Adrenal gland (tissue), 9 donors: ENCODE measurements at regions not wholly inside any gene's neighbourhood (a gene's known extent, or its start where the extent isn't known, plus 50 kb on each side); places are given as distances from the start of the nearest gene placed in this dataset.

Experiments used
- DNase-seq, 7 donors: peaks; one replicate each; pipeline ENCODE4 v3.0.0-alpha.2; 2019 to 2020
- H3K27ac ChIP-seq, 5 donors: fragments of 200-600 bp; sonication (generic) in 4 of 5; 1 replicate in 3 of 5; 2 replicates in 2 of 5; pipeline versions ENCODE4 v1.5.1 to v1.8.0; 2016 to 2020; ENCODE audit warnings: mild to moderate bottlenecking in 1 of 5
- H3K27me3 ChIP-seq: fragments of 200-600 bp; 2 replicates; pipeline ENCODE4 v1.8.0; 2021
- H3K36me3 ChIP-seq, 2 donors: fragments of 200-600 bp; replicated peaks in 1 of 2; 1 replicate in 1 of 2; 2 replicates in 1 of 2; pipeline versions ENCODE4 v1.5.1 to v1.8.0; 2018 to 2022
- H3K4me1 ChIP-seq, 2 donors: fragments of 200-600 bp; replicated peaks in 1 of 2; 1 replicate in 1 of 2; 2 replicates in 1 of 2; pipeline versions ENCODE4 v1.5.1 to v1.8.0; 2018 to 2021
- H3K4me3 ChIP-seq, 4 donors: fragments of 200-600 bp; sonication (generic) in 3 of 4; one replicate each; pipeline ENCODE4 v1.5.1; 2016 to 2018
- H3K9me3 ChIP-seq, 3 donors: fragments of 200-600 bp; sonication (generic) in 1 of 3; replicated peaks in 1 of 3; 1 replicate in 2 of 3; 2 replicates in 1 of 3; pipeline versions ENCODE4 v1.5.1 to v1.8.0; 2016 to 2021
- CTCF ChIP-seq, 6 experiments: fragments of 450-650 bp in 4 of 6; fragments of 200-600 bp in 2 of 6; sonication (generic) in 1 of 6; IDR thresholded peaks; 1 replicate in 5 of 6; 2 replicates in 1 of 6; pipeline versions ENCODE4 v1.5.1 to v1.8.0; 2016 to 2021; ENCODE audit warnings: antibody characterized with exemption in 6 of 6, mild to moderate bottlenecking in 2 of 6, moderate library complexity in 1 of 6
- POLR2A ChIP-seq, 2 donors: fragments of 450-650 bp; IDR thresholded peaks; one replicate each; pipeline ENCODE4 v1.6.1; 2017; ENCODE audit warnings: antibody characterized with exemption in 2 of 2, mild to moderate bottlenecking in 2 of 2, moderate library complexity in 1 of 2
- WGBS, 4 donors: extraction: QIAGEN DNeasy Blood & Tissue Kit in 2 of 4; methylation state at CpG; one replicate each; pipeline versions ENCODE4 v1.1.5 to v1.1.7; 2013 to 2017; 5-methylcytosine and 5-hydroxymethylcytosine counted together
- intact Hi-C, 2 donors: fragments of 100-400 bp; cut with DNase I; formaldehyde crosslinking; loops; one replicate each; pipeline versions ENCODE4 v1.14.1 to v1.15.0; 2022 to 2023
- donor health status: healthy with polysubstance abuse.
- donor health status: Bipolar disorder and iron deficiency.
- donor health status: DM: yes; HTN: yes; CAD: no.
- donor health status: DM: no; HTN: no; CAD: no.
- donor health status: DM: no; HTN: no; CAD: no.

- Histone ChIP-seq H3K36me3 (no peaks in the 10 kb centered on the region), H3K27me3 (no peaks in the 10 kb centered on the region), H3K4me3 (peak overlapping the region in 1 of 4 donors; percentile 5), H3K9me3 (no peaks in the 10 kb centered on the region), H3K27ac (peak overlapping the region in 4 of 5 donors; percentile 15 to 84 (median 54)), H3K4me1 (no peaks in the 10 kb centered on the region)
- intact Hi-C loops: no loop called here
- TF ChIP-seq CTCF (IDR thresholded peaks at IDR 0.05) (no peak), POLR2A (IDR thresholded peaks at IDR 0.05) (no peak)
- 39 to 72% (median 57%) methylated on average over 10 to 31 of the region's 31 CpGs for WGBS, 4 donors
- DNase-seq: peak; percentile 86 to 95 (median 91)
Measured at GRCh38 chr2:239465017-239466001, 64.5 kb upstream of the HDAC4 start.

DNA sequence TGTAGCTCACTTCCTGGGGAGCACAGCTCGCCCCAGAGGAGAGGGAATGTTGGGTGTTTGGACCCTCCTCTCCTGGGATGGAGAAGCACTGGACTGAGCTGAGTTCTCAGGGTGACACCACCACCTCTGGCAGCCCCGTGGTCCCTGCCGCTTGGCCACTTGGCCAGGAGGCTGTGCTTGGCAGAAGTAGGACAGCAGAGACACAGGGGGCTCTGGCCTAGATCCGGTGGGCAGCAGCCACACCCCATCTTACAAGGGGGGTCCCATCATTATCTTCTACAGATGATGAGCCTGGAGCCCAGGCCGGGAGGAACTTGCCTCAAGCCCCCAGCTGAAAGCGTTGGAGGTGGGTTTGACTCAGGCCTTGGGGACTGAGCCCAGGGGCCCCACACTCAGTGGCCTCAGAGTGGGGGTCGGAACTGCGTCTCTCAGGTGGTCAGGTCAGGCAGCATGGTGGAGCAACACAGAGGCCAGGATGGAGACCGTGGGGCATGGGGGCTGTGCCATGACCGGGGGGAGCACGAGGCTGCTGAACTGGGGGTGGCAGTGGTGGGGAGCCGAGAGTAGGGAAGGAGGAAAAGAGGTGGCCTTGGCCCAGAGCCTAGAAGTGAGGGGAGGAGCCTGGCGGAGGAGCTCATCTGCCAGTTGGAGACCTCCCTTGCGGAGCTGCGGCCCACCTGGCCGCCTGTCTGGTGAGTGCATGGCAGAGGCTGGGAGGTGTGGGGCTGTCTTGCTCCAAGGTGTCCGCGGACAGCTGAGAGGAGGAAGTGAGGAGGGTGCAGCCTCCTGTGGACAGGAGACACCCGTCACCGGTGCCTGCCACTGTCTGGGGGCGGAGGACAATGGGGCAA is 63.6 kb upstream of the HDAC4 start:
- Histone ChIP-seq H3K27me3 (no peaks in the 10 kb centered on the region), H3K36me3 (no peaks in the 10 kb centered on the region), H3K9me3 (no peaks in the 10 kb centered on the region), H3K4me1 (no peaks in the 10 kb centered on the region), H3K4me3 (peak overlapping the region in 1 of 4 donors; percentile 5), H3K27ac (peak overlapping the region in 4 of 5 donors; percentile 15 to 84 (median 54))
- DNase-seq: peak in 4 of 7 donors; percentile 18 to 32 (median 21)
- intact Hi-C loops: no loop called here
- no peak for TF ChIP-seq POLR2A (IDR thresholded peaks at IDR 0.05)
- no peak for TF ChIP-seq CTCF (IDR thresholded peaks at IDR 0.05)
- WGBS, 4 donors: 86 to 91% (median 87%) methylated on average over 13 to 21 of the region's 21 CpGs

DNA sequence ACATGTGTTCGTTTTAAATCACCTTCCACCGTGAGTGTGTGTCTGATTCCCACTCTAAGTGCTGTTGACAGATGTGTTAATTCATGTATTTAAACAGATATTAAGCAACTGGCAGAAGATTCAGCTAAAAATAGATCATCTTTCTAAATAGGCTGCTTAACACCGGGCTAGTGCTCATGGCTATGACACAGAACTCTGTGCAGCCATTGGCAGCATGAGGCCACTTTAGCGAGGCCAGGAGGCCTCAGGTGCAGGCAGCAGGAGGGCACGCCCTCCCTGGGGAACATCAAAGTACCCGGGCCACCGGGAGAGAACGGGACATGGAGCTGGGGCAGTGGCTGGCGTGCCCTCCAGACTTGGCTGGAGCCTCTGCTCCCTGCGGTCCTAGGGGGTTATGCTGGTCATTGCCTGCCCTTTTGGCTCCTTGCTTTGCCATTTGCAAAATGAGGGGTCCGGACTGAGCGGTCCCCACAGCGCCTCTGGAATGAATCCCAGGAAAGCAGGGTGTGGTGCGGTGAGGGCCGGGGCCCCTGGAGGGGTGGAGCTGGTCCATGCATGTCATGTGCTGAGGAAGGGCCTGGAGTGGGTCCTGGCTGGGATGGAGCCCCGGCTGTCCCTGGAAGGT is 62.8 kb upstream of the HDAC4 start:
- H3K4me3 ChIP-seq: no peak overlapping the region
- H3K36me3 ChIP-seq: no peaks in the 10 kb centered on the region
- H3K4me1 ChIP-seq: no peaks in the 10 kb centered on the region
- intact Hi-C loops: no loop called here
- no peaks in the 10 kb centered on the region for H3K9me3 ChIP-seq
- H3K27ac ChIP-seq: no peak overlapping the region
- no peak for TF ChIP-seq CTCF (IDR thresholded peaks at IDR 0.05)
- DNase-seq: peak in 3 of 7 donors; percentile 5 to 36 (median 14)
- no peaks in the 10 kb centered on the region for H3K27me3 ChIP-seq
- 65 to 80% (median 76%) methylated on average over 12 to 16 of the region's 16 CpGs for WGBS, 4 donors
